Liver (tissue), 3 donors: ENCODE measurements at regions not wholly inside any gene's neighbourhood (a gene's known extent, or its start where the extent isn't known, plus 50 kb on each side); places are given as distances from the start of the nearest gene placed in this dataset.

Experiments
- EGR1 ChIP-seq, 2 donors: IDR thresholded peaks; 2 replicates each; pipeline ENCODE4 v1.6.1; 2016 to 2018; ENCODE audit warnings: antibody characterized with exemption in 2 of 2, low read depth in 2 of 2
- HNF4A ChIP-seq, 2 donors: conservative IDR thresholded peaks; 2 replicates each; pipeline ENCODE4 v1.6.1; 2016; ENCODE audit warnings: antibody characterized with exemption in 2 of 2, mild to moderate bottlenecking in 2 of 2
- HNF4G ChIP-seq: IDR thresholded peaks from 2 replicates; pipeline ENCODE4 v1.6.1; 2016; ENCODE audit warnings: antibody characterized with exemption
- RAD21 ChIP-seq, 2 donors: IDR thresholded peaks; 2 replicates each; pipeline ENCODE4 v1.6.1; 2016; ENCODE audit warnings: antibody characterized with exemption in 2 of 2, mild to moderate bottlenecking in 2 of 2
- SP1 ChIP-seq: IDR thresholded peaks from 2 replicates; pipeline ENCODE4 v1.6.1; 2018; ENCODE audit warnings: antibody characterized with exemption, mild to moderate bottlenecking
- TAF1 ChIP-seq: conservative IDR thresholded peaks from 2 replicates; pipeline ENCODE4 v1.6.1; 2016; ENCODE audit warnings: antibody characterized with exemption, mild to moderate bottlenecking
- TF ChIP-seq, protein P1 (sequence below): fragments of 150-350 bp; IDR thresholded peaks from 2 replicates; pipeline ENCODE4 v1.5.1; 2017; ENCODE audit warnings: improper control_type of control experiment, low read depth, low read length; ENCODE audit not compliant: missing input control
- TF ChIP-seq, protein P2 (sequence below): IDR thresholded peaks from 2 replicates; pipeline ENCODE4 v1.6.1; 2016; ENCODE audit warnings: antibody characterized with exemption
- donor health status: healthy.
- donor health status: healthy.

DNA sequence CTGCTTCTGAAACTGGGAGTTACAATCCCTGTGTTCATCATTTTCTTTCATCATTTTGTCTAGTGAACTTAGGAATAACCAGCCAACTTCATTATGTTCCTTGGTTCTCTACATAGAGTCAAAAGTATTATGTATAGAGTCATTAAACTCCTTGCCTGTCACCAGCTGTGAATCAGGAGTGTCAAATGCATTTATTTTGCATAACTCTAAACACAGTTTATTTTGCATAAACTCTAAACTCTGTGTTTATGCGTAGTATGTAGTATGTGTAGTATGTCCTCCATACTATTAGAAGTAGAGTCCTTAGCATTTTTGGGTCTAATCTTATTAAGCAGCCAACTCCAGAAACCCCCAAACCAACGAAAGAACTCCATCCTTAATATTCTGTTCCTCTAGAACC, 164.4 kb downstream of the EVA1A start:
- TF ChIP-seq HNF4A (conservative IDR thresholded peaks at IDR 0.05) (no peak), SP1 (no peak), TAF1 (no peak), RAD21 (IDR thresholded peaks at IDR 0.05) (no peak), HNF4G (no peak), EGR1 (IDR thresholded peaks at IDR 0.05; ENCODE audit: low read depth in 2 of 2) (no peak)
- TF ChIP-seq, protein P1, sequence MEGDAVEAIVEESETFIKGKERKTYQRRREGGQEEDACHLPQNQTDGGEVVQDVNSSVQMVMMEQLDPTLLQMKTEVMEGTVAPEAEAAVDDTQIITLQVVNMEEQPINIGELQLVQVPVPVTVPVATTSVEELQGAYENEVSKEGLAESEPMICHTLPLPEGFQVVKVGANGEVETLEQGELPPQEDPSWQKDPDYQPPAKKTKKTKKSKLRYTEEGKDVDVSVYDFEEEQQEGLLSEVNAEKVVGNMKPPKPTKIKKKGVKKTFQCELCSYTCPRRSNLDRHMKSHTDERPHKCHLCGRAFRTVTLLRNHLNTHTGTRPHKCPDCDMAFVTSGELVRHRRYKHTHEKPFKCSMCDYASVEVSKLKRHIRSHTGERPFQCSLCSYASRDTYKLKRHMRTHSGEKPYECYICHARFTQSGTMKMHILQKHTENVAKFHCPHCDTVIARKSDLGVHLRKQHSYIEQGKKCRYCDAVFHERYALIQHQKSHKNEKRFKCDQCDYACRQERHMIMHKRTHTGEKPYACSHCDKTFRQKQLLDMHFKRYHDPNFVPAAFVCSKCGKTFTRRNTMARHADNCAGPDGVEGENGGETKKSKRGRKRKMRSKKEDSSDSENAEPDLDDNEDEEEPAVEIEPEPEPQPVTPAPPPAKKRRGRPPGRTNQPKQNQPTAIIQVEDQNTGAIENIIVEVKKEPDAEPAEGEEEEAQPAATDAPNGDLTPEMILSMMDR, result no peak
- TF ChIP-seq, protein P2, sequence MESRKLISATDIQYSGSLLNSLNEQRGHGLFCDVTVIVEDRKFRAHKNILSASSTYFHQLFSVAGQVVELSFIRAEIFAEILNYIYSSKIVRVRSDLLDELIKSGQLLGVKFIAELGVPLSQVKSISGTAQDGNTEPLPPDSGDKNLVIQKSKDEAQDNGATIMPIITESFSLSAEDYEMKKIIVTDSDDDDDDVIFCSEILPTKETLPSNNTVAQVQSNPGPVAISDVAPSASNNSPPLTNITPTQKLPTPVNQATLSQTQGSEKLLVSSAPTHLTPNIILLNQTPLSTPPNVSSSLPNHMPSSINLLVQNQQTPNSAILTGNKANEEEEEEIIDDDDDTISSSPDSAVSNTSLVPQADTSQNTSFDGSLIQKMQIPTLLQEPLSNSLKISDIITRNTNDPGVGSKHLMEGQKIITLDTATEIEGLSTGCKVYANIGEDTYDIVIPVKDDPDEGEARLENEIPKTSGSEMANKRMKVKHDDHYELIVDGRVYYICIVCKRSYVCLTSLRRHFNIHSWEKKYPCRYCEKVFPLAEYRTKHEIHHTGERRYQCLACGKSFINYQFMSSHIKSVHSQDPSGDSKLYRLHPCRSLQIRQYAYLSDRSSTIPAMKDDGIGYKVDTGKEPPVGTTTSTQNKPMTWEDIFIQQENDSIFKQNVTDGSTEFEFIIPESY, result no peak
